PC-9 (cell line): ENCODE measurements at regions not wholly inside any gene's neighbourhood (a gene's known extent, or its start where the extent isn't known, plus 50 kb on each side); places are given as distances from the start of the nearest gene placed in this dataset.

Source experiments
- BruUV-seq: library from RNA; stranded (reverse); fragments of 400-500 nt; replicated peaks from 2 replicates; lab custom pipeline; 2021; lab: Mats Ljungman, UMichigan
- CTCF ChIA-PET: fragments of 300-600 bp; sonication (Branson Sonifier 250); formaldehyde crosslinking; loops from one replicate; lab custom pipeline; 2022; ENCODE audit warnings: antibody characterized with exemption; lab: Charles Lee
- POLR2A ChIA-PET: fragments of 300-600 bp; sonication (Branson Sonifier 250); formaldehyde crosslinking; loops from one replicate; lab custom pipeline; 2022; ENCODE audit warnings: antibody characterized with exemption; ENCODE audit not compliant: unreplicated experiment; lab: Charles Lee
- DNase-seq, 2 experiments: peaks; one replicate each; pipeline versions ENCODE4 v3.0.0 to v3.0.0-alpha.2; 2015 to 2022; ENCODE audit warnings: mixed read lengths in 1 of 2
- H2AFZ ChIP-seq: fragments of 200-600 bp; sonication (generic); 2 replicates; pipeline ENCODE4 v1.8.1; 2017; ENCODE audit warnings: antibody characterized with exemption
- H3F3A ChIP-seq: fragments of 200-600 bp; sonication (generic); 2 replicates; pipeline ENCODE4 v1.8.1; 2017; ENCODE audit warnings: antibody characterized with exemption, mild to moderate bottlenecking, low read depth; ENCODE audit not compliant: insufficient read depth
- H3K27ac ChIP-seq: fragments of 200-600 bp; sonication (generic); 2 replicates; pipeline ENCODE4 v1.6.1; 2016; ENCODE audit warnings: mixed run types
- H3K27me3 ChIP-seq: fragments of 200-600 bp; sonication (generic); 2 replicates; pipeline ENCODE4 v1.6.1; 2016; ENCODE audit warnings: low read depth, mixed run types; ENCODE audit not compliant: insufficient read depth
- H3K36me3 ChIP-seq: fragments of 200-600 bp; sonication (generic); 2 replicates; pipeline ENCODE4 v1.6.1; 2016; ENCODE audit warnings: low read depth, mixed run types
- H3K4me1 ChIP-seq: fragments of 200-600 bp; sonication (generic); replicated peaks from 2 replicates; pipeline ENCODE4 v1.6.1; 2016; ENCODE audit warnings: mixed run types; ENCODE audit not compliant: insufficient read depth
- H3K4me2 ChIP-seq: fragments of 200-600 bp; sonication (generic); 2 replicates; pipeline ENCODE4 v1.6.1; 2017; ENCODE audit warnings: mixed run types
- H3K4me3 ChIP-seq: fragments of 200-600 bp; sonication (generic); 2 replicates; pipeline ENCODE4 v1.6.1; 2016; ENCODE audit warnings: mixed run types
- H3K79me2 ChIP-seq: fragments of 200-600 bp; sonication (generic); 2 replicates; pipeline ENCODE4 v1.6.1; 2017; ENCODE audit warnings: low read depth, mixed run types
- H3K9me2 ChIP-seq: fragments of 200-600 bp; sonication (generic); 2 replicates; pipeline ENCODE4 v1.8.1; 2017; ENCODE audit warnings: mild to moderate bottlenecking; ENCODE audit not compliant: insufficient read depth
- H3K9me3 ChIP-seq: fragments of 200-600 bp; sonication (generic); 2 replicates; pipeline ENCODE4 v1.8.1; 2016; ENCODE audit warnings: low read depth; ENCODE audit not compliant: insufficient read depth
- H4K20me1 ChIP-seq: fragments of 200-600 bp; sonication (generic); 2 replicates; pipeline ENCODE4 v1.8.1; 2017; ENCODE audit not compliant: insufficient read depth
- EZH2 ChIP-seq: fragments of 200-600 bp; sonication (generic); IDR thresholded peaks from 2 replicates; pipeline ENCODE4 v1.8.0; 2017; ENCODE audit warnings: antibody characterized with exemption, low read depth
- intact Hi-C: fragments of 100-400 bp; cut with micrococcal nuclease; formaldehyde crosslinking; loops from one replicate; pipeline ENCODE4 v1.10.0; 2022; ENCODE audit not compliant: unreplicated experiment
- TF ChIP-seq, protein P1 (sequence below): fragments of 200-600 bp; sonication (generic); conservative IDR thresholded peaks from 2 replicates; pipeline ENCODE4 v1.6.1; 2017; ENCODE audit warnings: mixed run types, antibody characterized with exemption, mild to moderate bottlenecking, moderate library complexity

DNA sequence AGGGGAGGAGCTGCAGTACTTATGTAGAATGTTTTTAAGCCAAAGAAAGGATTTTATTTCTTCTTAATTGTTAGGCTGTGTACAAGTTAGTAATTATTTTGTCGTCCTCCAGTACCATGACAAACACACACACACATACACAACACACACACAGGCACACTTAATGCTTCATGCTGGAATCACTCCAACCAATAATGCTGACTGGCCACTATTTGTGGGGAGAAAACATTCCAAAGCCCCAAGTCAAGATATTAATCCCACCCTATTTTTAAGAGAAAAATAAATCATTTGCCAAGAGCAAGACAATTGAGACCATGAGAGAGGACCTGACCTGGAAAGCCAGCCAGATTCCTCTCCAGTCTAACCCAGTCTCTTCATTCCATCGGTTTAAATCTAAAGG lies 51.8 kb upstream of the TMCO5A start:
- intact Hi-C loops: loop anchor here (10.0 kb wide), 2 partner anchors 748 to 1378 kb away; no protein-coding TSS in a partner anchor
- no peak overlapping the region for H2AFZ ChIP-seq
- no TSS peak for BruUV-seq
- H3K9me3 ChIP-seq: no peaks in the 10 kb centered on the region
- no peaks in the 10 kb centered on the region for H3K79me2 ChIP-seq
- H3K4me3 ChIP-seq: no peak overlapping the region
- no peak for DNase-seq
- H3K4me1 ChIP-seq: peaks cover 9% of the 10 kb centered on the region
- no peaks in the 10 kb centered on the region for H3K36me3 ChIP-seq
- TF ChIP-seq, protein P1, sequence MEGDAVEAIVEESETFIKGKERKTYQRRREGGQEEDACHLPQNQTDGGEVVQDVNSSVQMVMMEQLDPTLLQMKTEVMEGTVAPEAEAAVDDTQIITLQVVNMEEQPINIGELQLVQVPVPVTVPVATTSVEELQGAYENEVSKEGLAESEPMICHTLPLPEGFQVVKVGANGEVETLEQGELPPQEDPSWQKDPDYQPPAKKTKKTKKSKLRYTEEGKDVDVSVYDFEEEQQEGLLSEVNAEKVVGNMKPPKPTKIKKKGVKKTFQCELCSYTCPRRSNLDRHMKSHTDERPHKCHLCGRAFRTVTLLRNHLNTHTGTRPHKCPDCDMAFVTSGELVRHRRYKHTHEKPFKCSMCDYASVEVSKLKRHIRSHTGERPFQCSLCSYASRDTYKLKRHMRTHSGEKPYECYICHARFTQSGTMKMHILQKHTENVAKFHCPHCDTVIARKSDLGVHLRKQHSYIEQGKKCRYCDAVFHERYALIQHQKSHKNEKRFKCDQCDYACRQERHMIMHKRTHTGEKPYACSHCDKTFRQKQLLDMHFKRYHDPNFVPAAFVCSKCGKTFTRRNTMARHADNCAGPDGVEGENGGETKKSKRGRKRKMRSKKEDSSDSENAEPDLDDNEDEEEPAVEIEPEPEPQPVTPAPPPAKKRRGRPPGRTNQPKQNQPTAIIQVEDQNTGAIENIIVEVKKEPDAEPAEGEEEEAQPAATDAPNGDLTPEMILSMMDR: no peak
- no peak for TF ChIP-seq EZH2
- H3K9me2 ChIP-seq: no peaks in the 10 kb centered on the region
- H3K4me2 ChIP-seq: no peak overlapping the region
- H3F3A ChIP-seq: no peaks in the 10 kb centered on the region
- ChIA-PET CTCF (no interaction called here), POLR2A (no interaction called here)
- no peak overlapping the region for H3K27ac ChIP-seq
- no peaks in the 10 kb centered on the region for H4K20me1 ChIP-seq
- H3K27me3 ChIP-seq: no peaks in the 10 kb centered on the region
